ENCODE measurements at regions not wholly inside any gene's neighbourhood (a gene's known extent, or its start where the extent isn't known, plus 50 kb on each side); places are given as distances from the start of the nearest gene placed in this dataset.
"Not testable (repeated sequence)": the region's sequence is repeated elsewhere in the genome, so short reads cannot be mapped to it uniquely, and the experiment has no call there.

GRCh38 chr18:30672439-30672838 lies 370.1 kb downstream of the DSC3 start:
- ATAC-seq; DNase-seq; H3K36me3 Mint-ChIP-seq (ENCODE audit: low read depth); H3K27ac Mint-ChIP-seq; H3K4me1 Mint-ChIP-seq; H3K9me3 Mint-ChIP-seq; H3K4me3 Mint-ChIP-seq; H3K27me3 Mint-ChIP-seq: not testable (repeated sequence)

- Mint-ChIP-seq H3K4me3 (no peak overlapping the region), H3K27me3 (no peaks in the 10 kb centered on the region), H3K4me1 (no peaks in the 10 kb centered on the region), H3K9me3 (peaks cover 31% of the 10 kb centered on the region), H3K27ac (no peak overlapping the region), H3K36me3 (ENCODE audit: low read depth) (no peaks in the 10 kb centered on the region)
- no peak for ATAC-seq
- no peak for DNase-seq
Observed at GRCh38 chr18:30658306-30658705, 384.2 kb downstream of the DSC3 start.

- ATAC-seq (no peak), DNase-seq (no peak)
- H3K36me3 Mint-ChIP-seq (ENCODE audit: low read depth) = no peaks in the 10 kb centered on the region
- no peak overlapping the region for H3K4me3 Mint-ChIP-seq
- H3K4me1 Mint-ChIP-seq = no peaks in the 10 kb centered on the region
- H3K27ac Mint-ChIP-seq = no peak overlapping the region
- H3K9me3 Mint-ChIP-seq = peaks cover 6% of the 10 kb centered on the region
- no peaks in the 10 kb centered on the region for H3K27me3 Mint-ChIP-seq
Observed at GRCh38 chr18:30652387-30652786, 390.2 kb downstream of the DSC3 start.

GRCh38 chr18:30650499-30650898 lies 392.0 kb downstream of the DSC3 start:
- no peaks in the 10 kb centered on the region for H3K27me3 Mint-ChIP-seq
- no peak for DNase-seq
- H3K27ac Mint-ChIP-seq = no peak overlapping the region
- no peak for ATAC-seq
- H3K4me3 Mint-ChIP-seq = no peak overlapping the region
- H3K4me1 Mint-ChIP-seq = no peaks in the 10 kb centered on the region
- H3K36me3 Mint-ChIP-seq (ENCODE audit: low read depth) = no peaks in the 10 kb centered on the region
- H3K9me3 Mint-ChIP-seq = peaks cover 6% of the 10 kb centered on the region

- Mint-ChIP-seq H3K9me3 (peaks cover 10% of the 10 kb centered on the region), H3K36me3 (ENCODE audit: low read depth) (no peaks in the 10 kb centered on the region), H3K4me1 (no peaks in the 10 kb centered on the region), H3K4me3 (no peak overlapping the region), H3K27me3 (no peaks in the 10 kb centered on the region), H3K27ac (no peak overlapping the region)
- DNase-seq (no peak), ATAC-seq (no peak)
Observed at GRCh38 chr18:30644158-30644557, 398.4 kb downstream of the DSC3 start.

GRCh38 chr18:30639361-30639760 lies 403.2 kb downstream of the DSC3 start:
- peaks cover 10% of the 10 kb centered on the region for H3K9me3 Mint-ChIP-seq
- ATAC-seq (no peak), DNase-seq (no peak)
- H3K4me3 Mint-ChIP-seq = no peak overlapping the region
- H3K36me3 Mint-ChIP-seq (ENCODE audit: low read depth) = no peaks in the 10 kb centered on the region
- no peaks in the 10 kb centered on the region for H3K27me3 Mint-ChIP-seq
- H3K27ac Mint-ChIP-seq = no peak overlapping the region
- no peaks in the 10 kb centered on the region for H3K4me1 Mint-ChIP-seq

- DNase-seq = no peak
- ATAC-seq = no peak
- Mint-ChIP-seq H3K4me1 (no peaks in the 10 kb centered on the region), H3K36me3 (ENCODE audit: low read depth) (no peaks in the 10 kb centered on the region), H3K4me3 (no peak overlapping the region), H3K9me3 (peaks cover 3% of the 10 kb centered on the region), H3K27ac (no peak overlapping the region), H3K27me3 (no peaks in the 10 kb centered on the region)
Observed at GRCh38 chr18:30634249-30634648, 408.3 kb downstream of the DSC3 start.

GRCh38 chr18:30632071-30632698 lies 410.4 kb downstream of the DSC3 start:
- H3K4me1 Mint-ChIP-seq = no peaks in the 10 kb centered on the region
- ATAC-seq (no peak), DNase-seq (no peak)
- no peak overlapping the region for H3K4me3 Mint-ChIP-seq
- no peaks in the 10 kb centered on the region for H3K36me3 Mint-ChIP-seq (ENCODE audit: low read depth)
- peaks cover 3% of the 10 kb centered on the region for H3K9me3 Mint-ChIP-seq
- H3K27me3 Mint-ChIP-seq = no peaks in the 10 kb centered on the region
- H3K27ac Mint-ChIP-seq = no peak overlapping the region

- no peak overlapping the region for H3K27ac Mint-ChIP-seq
- ATAC-seq = no peak
- H3K4me1 Mint-ChIP-seq = no peaks in the 10 kb centered on the region
- DNase-seq = no peak
- H3K27me3 Mint-ChIP-seq = no peaks in the 10 kb centered on the region
- H3K9me3 Mint-ChIP-seq = peaks cover 21% of the 10 kb centered on the region
- H3K4me3 Mint-ChIP-seq = no peak overlapping the region
- no peaks in the 10 kb centered on the region for H3K36me3 Mint-ChIP-seq (ENCODE audit: low read depth)
Observed at GRCh38 chr18:30625961-30626360, 416.6 kb downstream of the DSC3 start.

- Mint-ChIP-seq H3K27ac (no peak overlapping the region), H3K27me3 (no peaks in the 10 kb centered on the region), H3K36me3 (ENCODE audit: low read depth) (no peaks in the 10 kb centered on the region), H3K9me3 (peaks cover 17% of the 10 kb centered on the region), H3K4me1 (no peaks in the 10 kb centered on the region), H3K4me3 (no peak overlapping the region)
- no peak for DNase-seq
- ATAC-seq = no peak
Observed at GRCh38 chr18:30623401-30624065, 419.0 kb downstream of the DSC3 start.

- Mint-ChIP-seq H3K36me3 (ENCODE audit: low read depth) (no peaks in the 10 kb centered on the region), H3K9me3 (peaks cover 17% of the 10 kb centered on the region), H3K27me3 (no peaks in the 10 kb centered on the region), H3K4me1 (no peaks in the 10 kb centered on the region), H3K27ac (no peak overlapping the region), H3K4me3 (no peak overlapping the region)
- ATAC-seq (no peak), DNase-seq (no peak)
Observed at GRCh38 chr18:30622635-30623034, 419.9 kb downstream of the DSC3 start.

- no peak overlapping the region for H3K4me3 Mint-ChIP-seq
- no peak for DNase-seq
- H3K36me3 Mint-ChIP-seq (ENCODE audit: low read depth) = no peaks in the 10 kb centered on the region
- peaks cover 17% of the 10 kb centered on the region for H3K9me3 Mint-ChIP-seq
- ATAC-seq = no peak
- H3K4me1 Mint-ChIP-seq = no peaks in the 10 kb centered on the region
- H3K27ac Mint-ChIP-seq = no peak overlapping the region
- H3K27me3 Mint-ChIP-seq = no peaks in the 10 kb centered on the region
Observed at GRCh38 chr18:30622104-30622503, 420.4 kb downstream of the DSC3 start.

GRCh38 chr18:30618567-30618966 lies 424.0 kb downstream of the DSC3 start:
- Mint-ChIP-seq H3K27me3 (no peaks in the 10 kb centered on the region), H3K36me3 (ENCODE audit: low read depth) (no peaks in the 10 kb centered on the region), H3K27ac (no peak overlapping the region), H3K4me3 (no peak overlapping the region), H3K4me1 (no peaks in the 10 kb centered on the region), H3K9me3 (peaks cover 11% of the 10 kb centered on the region)
- no peak for DNase-seq
- no peak for ATAC-seq

- Mint-ChIP-seq H3K27ac (no peak overlapping the region), H3K4me3 (no peak overlapping the region), H3K9me3 (peaks cover 5% of the 10 kb centered on the region), H3K36me3 (ENCODE audit: low read depth) (no peaks in the 10 kb centered on the region), H3K4me1 (no peaks in the 10 kb centered on the region), H3K27me3 (no peaks in the 10 kb centered on the region)
- ATAC-seq = no peak
- DNase-seq = no peak
Observed at GRCh38 chr18:30616414-30616813, 426.1 kb downstream of the DSC3 start.

- no peak for ATAC-seq
Observed at GRCh38 chr18:30613467-30613801, 429.1 kb downstream of the DSC3 start.

GRCh38 chr18:30601541-30601940 lies 441.0 kb downstream of the DSC3 start:
- ATAC-seq (no peak), DNase-seq (no peak)
- H3K9me3 Mint-ChIP-seq = peaks cover 8% of the 10 kb centered on the region
- no peak overlapping the region for H3K27ac Mint-ChIP-seq
- H3K4me3 Mint-ChIP-seq = no peak overlapping the region
- no peaks in the 10 kb centered on the region for H3K36me3 Mint-ChIP-seq (ENCODE audit: low read depth)
- no peaks in the 10 kb centered on the region for H3K27me3 Mint-ChIP-seq
- no peaks in the 10 kb centered on the region for H3K4me1 Mint-ChIP-seq

More at GRCh38 chr18:30613467-30613801, 429.1 kb downstream of the DSC3 start:
- Mint-ChIP-seq H3K4me1 (no peaks in the 10 kb centered on the region), H3K36me3 (ENCODE audit: low read depth) (no peaks in the 10 kb centered on the region), H3K27ac (no peak overlapping the region), H3K9me3 (peaks cover 5% of the 10 kb centered on the region), H3K27me3 (no peaks in the 10 kb centered on the region), H3K4me3 (no peak overlapping the region)
- DNase-seq = no peak
